HPDE6-E6E7 (cell line): ENCODE measurements at regions not wholly inside any gene's neighbourhood (a gene's known extent, or its start where the extent isn't known, plus 50 kb on each side); places are given as distances from the start of the nearest gene placed in this dataset.

Experiments
- DNase-seq: peaks from one replicate; pipeline ENCODE4 v3.0.0; 2011; ENCODE audit warnings: missing footprints; ENCODE audit errors: extremely low spot score

DNA sequence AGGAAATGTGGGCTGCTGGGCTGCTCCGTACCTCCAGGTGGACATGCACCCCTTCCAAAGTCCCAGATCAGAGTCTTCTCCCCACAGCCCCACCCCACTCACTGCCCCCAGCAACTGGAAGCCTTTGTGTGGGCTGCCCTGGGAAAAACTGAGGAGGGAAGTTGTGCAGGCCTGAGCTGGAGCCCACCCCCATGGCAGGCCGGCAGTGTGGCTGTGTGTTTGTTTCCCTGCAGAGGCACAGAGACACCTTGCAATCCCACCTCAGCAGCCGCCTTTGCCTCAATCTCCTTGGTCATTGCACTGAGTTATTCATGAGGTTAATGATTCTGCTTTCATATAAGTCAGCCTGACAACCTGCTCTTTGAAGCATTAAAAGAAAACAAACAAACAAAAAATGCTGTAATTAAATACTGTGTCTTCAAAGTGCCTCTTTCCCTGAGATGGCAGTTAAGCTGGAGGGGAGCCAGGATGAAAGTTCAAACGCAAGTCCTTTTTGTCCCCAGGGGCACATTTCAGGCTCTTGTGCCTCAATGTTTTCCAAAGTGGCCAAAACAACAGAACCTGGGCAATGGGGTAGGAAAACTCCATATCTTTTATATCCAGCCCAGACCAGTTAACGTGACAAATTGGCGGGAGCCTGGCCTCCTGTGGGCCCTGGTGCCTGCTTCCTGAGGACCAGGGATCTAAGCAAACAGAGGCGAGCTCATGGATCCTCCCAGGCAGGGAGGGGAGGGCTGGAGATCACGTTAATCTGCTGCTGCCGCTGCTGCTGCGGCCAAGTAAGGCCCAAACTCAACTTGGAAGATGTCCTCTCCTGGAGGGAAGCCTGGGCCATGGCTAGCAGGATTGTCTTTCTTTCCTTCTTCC lies 51.9 kb upstream of the TSPAN11 start:
- no peak for DNase-seq

DNA sequence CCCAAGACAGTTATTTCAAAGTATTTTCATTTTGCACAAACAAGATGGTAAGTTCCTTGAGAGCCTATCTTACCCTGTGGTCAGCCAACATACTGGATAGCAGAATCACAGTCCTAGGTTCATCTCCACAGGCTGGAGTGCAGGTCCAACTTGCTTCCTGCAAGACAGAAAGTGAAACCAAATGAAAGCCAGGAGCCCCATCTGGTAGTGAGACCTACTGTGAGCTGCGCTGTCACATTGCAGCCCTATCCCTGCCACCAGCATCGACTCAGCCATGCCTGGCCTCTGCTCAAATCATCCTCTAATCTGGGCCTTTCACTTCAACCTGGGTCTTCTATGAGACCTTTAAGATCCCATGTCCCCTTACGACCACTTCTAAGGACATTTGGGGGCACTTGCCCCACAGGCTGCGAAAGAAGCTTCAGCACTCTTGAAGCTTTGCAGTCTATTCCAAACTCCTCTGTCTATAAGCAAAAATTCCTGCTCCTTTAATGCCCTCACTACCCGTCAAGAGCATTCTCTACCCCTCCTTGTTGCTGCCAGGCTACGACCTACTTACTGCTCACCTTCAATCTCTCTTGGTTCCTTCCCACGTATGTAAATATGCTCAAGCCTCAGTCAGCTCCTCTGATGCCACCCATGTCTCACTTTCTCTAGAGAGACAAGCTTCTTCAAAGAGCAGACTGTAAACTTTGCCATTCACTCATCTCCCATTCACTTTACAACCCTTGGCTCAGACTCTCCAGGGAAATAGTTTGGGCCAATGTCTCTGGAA lies 55.9 kb upstream of the TSPAN11 start:
- DNase-seq = no peak

DNA sequence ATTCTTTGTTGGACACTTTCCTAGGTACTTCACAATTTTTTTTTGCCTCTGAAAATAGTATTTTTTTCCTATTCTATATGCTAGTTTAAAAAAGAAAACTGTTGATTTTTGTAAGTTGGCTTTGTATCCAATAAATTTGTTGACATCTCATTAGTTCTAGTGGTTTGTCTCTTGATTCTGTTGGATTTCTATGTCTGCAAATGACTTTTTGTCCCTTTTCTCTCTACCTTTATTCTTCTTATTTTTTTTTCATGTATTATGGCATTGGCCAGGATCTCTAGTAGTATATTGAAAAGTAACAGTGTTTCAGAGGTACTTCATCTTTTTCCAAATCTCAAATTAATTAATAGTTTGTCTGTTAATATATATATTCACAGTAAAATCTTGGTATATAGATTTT lies 59.1 kb upstream of the TSPAN11 start:
- DNase-seq = no peak

DNA sequence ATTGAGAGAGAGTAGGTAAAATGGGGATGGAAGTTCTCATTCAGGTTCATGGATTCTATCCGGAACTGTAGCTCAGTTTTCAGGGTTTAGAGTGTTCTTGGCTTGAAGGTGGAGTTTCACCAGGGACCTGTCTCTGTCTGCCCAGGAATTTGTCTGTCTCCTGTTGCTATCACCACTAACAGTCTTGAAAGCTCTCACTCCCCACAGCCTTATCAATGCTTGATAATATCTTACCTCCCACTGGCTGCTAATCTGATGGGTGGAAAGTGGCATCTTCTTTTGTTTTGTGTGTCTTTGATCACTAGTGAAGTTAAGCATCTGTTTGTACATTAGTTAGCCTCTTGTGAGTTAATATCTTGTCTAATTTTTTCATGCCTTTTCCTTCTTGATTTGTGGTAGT lies 60.3 kb upstream of the TSPAN11 start:
- no peak for DNase-seq

DNA sequence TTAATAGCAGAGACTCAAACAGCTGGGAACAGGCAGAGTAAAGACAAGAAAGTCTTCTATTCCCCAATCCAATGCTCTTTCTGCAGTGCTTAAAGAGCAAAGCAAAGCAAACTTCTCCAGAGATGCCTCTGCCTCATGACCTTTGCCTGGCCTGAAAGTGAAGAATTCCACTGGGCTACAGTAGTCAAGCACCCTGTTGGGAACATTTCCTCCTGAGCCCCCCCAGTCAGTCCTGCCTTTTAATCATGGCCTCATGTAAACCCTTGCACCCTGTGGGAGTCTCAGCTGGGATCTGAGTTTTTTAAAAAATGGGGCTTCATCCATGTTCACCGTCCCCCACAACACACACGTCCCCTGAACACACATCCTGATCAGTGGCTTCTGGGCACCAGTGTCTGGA lies 62.7 kb upstream of the TSPAN11 start:
- no peak for DNase-seq

DNA sequence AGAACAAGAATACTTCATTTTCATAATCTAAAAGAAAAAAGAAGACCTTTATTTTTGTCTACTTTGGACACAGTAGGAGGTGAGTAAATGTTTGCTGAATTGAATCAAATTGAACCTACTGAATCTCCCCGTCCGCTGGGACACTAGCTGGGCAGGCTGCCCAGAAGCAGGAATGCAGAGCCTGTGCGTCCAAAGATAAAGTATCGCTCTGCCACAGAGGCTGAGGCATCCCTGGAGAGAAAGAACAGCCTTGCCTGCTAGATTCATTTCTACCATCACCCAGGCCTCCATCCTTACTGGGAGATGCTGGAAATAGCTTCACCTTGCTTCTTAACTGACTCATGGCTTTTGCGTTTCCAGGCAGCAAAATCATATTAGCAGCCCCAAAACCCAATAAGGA lies 64.1 kb upstream of the TSPAN11 start:
- DNase-seq = no peak

DNA sequence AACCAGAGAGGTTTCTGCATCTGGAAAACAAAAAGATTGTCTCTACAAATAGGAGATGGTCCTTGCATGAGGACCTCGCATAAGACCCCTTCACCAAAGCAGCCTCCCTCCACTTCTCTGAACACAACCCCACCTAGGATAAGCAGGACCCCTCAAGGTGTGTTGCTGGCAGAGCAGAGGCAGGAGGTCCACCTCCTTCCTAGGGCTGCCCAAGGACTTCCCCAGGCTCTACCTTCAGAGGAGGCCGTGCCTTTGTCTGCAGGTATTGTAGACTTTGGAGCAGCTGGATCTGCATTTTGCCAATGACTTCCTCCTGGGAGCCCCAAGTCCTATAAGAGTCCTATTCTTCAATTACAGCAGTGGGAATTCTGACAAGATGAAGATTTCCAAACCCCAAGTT lies 67.3 kb upstream of the TSPAN11 start:
- DNase-seq = no peak

DNA sequence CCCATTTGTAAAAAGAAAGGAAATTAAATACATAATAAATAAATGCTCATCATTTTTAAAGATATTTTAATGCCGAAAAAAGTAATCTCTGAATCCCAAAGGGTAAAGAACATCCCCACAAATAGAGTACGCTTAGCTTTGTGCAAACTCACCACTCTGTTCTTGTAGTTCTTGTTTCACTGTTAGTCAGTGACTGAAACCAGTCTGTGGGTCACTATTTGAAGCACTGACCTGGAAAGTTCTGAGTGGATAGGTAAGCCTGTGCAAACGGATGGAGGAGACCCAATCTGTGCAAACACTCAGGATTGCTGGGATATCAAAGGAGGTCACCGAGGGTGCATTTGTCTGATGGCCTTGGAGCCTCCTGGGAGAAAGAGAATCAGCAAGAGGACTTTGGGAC lies 68.1 kb upstream of the TSPAN11 start:
- no peak for DNase-seq

DNA sequence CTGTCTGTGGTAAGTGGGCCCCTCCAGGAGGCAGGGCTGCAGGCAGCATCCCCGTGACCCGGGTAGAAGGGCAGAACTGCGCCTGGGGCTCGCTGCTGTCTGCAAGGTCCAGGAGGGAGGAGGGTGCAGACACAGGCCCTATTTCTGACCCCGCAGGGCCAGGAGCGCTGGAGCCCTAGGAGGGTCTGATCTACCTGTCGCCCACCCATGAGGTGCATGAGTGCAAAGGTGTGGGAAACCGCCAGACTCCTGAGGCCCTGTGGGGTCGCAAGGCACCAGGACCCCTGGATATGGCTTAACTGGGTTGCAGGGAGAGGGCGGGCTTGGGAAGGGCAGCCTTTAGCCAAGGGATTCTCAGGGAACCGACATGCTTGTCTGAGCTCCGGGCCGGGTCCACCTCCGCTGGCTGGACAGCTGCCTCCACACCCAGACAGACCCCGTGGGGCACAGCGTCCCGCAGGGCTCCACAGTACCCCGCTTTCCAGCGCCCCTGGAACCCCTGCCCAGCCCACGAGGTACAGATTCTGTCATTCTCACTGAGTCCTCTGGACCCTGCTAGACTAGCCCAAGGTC lies 72.9 kb upstream of the TSPAN11 start:
- DNase-seq = no peak

DNA sequence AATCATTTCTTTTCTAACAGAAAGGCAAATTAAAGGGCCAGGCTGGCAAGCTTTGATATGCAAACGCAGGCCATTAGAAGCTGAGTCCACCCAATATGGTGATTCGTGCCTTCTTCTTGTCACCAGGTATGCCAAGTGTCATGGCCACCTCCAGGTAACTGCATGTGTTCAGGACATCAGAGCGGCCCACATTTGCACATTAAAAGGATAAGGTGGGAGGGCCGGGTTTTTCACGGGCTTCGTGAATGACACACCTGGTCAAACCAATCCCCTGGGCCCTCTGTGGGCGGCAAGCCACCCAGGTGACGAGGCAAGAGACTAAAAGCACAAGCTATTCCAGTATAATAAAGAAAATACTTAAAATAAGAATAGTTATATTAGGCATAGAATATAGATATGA lies 75.9 kb upstream of the TSPAN11 start:
- DNase-seq = no peak

DNA sequence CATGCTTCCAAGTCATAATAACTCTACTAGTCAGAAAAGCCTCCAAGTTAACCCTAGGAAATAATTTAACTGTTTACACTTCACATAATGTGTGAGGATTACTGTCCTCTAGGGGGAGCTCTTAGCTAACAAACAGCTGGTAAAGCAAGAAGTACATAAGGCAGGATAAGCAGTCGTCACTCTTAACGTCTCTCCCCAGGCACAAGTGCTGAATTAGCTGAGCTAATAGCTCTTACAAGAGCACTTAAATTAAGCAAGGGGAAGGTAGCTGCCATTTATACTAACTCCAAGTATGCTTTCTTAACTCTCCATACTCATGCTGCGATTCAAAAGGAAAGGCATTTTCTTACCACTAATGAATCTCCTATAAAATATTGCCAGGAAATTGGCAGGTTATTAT lies 79.3 kb upstream of the TSPAN11 start:
- DNase-seq = no peak

DNA sequence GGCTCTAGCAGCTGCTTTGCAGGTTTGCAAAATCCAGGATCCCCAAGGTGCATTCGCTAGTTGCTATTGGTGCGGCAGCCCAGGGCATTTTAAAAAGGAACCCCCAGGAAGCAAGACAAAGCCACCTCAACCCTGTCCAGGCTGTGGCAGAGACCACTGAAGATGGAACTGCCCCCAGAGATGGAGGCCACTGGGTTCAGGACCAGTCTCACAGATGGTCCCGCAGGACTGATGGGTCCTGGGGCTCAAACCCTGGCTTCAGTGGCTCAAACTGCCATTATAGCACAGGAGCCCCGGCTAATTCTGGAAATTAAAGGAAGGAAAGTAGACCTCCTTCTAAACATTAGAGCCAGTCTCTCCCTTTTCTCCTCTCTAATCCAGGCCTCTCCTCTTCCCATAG lies 79.8 kb upstream of the TSPAN11 start:
- DNase-seq = no peak

DNA sequence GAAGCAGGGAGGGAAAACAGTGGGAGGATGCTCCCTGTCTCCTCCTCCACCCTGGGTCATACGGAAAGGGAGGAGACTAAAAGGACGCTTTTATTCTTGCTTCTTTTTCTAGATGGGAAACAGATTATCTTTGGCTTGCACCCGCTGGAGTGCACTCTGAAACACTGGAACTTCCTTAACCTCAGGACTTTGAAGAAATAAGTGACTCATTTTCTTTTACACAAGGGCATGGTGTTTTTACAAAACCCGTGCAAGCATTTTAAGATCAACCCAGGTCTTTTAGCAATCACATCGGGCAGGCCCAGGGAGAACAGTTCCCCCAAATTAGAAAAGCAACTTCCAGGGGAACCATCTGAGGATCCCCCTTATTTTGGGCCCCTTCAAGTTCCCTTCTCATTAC lies 80.9 kb upstream of the TSPAN11 start:
- no peak for DNase-seq

DNA sequence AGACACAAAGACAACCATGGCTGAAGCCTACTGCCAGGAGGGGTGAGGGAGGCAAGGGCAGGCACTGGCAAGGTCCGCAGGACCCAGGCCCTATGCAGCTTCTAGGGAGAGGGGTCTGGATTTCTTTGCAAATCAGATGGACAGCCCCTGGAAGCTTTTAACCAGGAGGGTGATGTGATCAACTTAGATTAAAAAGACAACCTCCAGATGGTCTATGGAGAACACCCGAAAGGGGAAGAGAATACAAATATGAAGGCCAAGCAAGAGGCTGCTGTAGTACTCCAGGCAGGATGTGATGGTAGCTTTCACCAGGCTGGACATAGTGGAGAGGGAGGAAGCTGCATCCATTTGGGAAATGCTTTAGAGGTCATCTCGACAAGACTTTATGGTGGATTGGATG lies 83.3 kb upstream of the TSPAN11 start:
- DNase-seq = no peak

DNA sequence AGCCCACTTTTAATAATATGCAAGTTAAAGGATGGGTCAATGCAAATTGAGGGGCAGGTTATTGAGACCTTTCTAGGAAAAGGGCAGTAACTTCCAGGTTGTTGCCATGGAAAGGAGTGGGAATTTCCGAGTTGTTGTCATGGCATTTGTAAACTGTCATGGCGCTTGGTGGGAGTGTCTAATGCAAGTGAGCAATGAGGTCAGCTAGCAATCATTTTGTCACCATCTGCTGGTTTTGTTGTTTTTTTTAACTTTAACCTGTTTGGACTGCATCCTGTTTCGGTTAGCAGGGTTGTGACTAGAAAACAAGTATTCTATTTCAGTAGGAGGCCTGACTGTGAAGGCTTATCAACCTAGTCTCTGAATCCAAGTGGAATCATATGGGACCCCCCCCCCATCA lies 85.8 kb upstream of the TSPAN11 start:
- DNase-seq = no peak

DNA sequence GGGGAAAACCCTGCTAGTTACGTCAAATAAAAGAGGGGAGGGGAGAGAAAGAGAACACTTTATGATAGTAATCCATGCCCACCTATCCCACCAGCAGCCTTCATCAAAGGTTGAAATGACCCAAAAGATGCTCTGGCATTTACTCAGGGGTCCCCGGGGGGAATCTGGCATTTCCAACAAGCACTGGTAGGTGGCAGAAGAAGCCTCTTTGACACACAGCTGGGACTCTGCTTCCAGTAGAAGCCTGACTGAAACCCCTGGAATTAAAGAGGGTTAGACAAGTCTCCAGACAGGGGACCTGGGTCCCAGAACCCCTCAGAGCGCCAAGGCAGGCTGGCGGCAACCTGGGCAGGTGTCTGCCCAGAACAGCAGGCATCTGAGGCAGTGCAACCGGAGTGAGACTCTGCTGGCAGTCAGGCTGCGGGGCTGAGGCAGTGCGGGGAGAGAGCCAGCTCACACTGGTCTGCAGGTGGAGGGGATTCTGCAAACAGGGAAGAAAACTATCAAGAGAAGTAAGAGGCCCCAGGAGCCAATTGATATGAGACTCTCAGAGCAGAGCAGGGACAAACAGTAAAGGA lies 85.0 kb upstream of the CAPRIN2 start:
- no peak for DNase-seq

DNA sequence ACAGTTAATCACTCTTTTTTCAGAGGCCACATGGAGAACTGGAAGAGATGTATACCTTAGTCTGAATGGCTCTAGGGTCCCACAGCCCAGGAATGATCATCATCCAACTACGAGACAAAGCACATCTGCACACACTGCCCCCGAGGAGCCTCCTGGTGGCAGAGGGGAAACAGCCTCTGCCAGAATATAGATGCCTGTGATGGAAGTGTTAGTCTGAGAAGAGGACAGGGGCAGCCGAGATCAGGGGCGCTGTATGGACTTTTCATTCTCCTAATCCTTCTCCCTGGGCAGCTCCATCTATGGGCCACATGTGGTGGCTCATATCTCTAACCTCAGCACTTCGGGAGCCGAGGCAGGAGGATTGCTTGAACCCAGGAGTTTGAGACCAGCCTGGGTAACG lies 82.8 kb upstream of the CAPRIN2 start:
- DNase-seq = no peak

DNA sequence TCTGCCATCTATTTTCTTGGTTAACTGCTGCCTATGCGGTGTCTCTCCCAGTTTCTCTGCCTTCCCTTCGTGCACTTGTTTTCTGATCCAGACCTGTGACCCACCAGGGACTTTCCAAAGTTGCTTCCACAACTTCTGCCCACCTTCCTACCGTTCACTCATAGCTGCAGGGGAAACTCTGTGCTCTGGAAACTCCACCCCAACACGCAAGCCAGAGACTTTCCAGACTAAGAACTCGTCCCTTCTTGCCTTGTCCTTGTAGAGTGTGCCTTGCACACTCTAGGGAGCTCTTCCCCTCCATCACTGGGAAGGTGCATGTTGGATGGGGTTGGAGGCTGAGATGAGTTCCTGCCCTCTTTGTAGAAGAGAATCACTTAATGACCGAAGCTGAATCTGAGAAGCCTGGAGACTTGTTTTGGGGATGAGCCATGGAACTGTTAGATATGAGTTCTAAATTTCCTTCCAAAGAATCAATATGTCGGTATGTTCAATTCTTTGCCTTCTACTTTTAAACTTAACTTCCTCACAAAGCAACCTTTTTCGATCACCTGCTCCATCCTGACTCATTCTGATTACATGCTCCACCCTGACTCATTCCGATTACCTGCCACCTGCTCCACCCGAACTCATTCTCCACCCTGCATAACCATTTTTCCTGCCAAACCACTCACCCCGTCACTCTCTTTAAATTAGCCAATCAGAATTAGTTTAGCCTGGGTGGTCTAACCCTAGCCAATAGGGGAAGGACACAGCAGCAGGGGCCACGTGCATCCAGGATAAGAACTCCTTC lies 82.1 kb upstream of the CAPRIN2 start:
- DNase-seq = no peak

DNA sequence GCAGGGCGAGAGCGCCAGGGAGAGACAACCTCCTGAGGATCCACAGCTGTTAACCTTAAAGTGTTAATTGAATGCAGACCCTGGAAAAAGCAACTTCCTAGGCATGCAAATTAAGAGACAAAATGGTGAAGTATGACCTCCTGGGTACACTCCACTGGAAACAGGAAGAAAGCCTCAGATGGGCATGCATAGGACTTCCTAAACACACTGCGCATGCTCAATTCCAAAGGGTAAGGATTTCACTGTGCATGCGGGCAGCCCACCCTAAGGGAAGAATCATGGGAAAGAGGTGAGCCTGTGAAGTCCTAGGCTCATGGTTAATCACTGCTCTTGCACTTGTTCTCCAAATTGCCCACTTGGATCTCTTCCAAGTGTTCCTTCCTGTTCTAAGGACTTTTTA lies 80.5 kb upstream of the CAPRIN2 start:
- DNase-seq = no peak

DNA sequence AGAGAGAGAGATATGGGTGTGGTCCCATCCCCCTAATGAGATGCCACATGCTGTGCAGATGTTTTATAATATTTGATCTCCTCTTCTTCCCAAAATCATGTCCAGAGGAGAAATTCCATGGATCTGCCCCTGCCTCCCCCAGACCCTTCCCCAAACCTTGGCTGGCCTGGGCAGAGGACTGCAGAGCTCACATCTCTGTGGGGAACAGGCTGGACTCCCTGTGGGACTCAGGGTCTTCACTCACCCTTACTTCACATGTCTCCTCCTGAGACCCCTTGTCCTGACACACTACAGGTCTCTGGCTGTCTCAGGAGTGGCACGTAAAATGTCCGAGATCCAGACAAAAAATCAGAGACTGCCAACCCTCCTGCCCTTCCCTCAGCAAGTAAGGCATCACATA lies 76.0 kb upstream of the CAPRIN2 start:
- DNase-seq = no peak

DNA sequence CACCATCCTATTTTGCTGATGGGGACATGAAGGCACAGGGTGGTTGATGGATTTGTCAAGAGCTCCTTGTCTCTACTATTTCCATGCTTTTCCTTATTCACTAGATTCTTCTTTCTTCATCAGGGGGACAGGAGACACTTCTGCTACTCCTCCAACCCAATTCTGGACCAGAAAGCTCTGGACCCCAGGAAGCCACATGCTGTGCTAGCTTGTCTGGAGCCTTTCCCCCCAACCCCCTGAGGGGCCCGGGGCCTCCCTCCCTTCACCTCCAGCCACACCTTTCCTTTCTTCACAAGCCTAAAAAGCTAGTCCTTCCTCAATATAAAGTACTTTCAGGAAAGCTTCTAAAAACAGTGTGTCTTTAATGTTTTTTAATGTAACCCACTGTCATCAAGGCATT lies 75.1 kb upstream of the CAPRIN2 start:
- DNase-seq = no peak

DNA sequence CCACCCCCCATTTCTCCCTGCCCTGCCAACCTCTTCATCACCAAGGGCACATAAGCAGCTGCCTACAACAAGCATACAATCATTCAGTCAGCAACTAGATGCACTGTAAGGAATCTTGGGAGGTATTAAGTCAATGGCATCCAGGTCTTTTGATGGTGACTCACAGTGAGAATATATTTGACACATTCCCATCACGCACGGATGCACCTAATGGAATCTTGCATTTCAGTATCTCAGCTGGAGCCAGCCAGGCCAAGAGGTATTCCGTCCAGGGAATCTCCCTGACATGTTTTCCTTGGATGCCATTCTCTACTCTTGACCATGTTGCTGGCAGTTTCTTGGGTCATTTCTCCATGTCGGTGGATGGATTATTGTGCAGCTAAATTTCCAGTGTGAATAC lies 73.9 kb upstream of the CAPRIN2 start:
- no peak for DNase-seq
